ENCODE measurements at regions not wholly inside any gene's neighbourhood (a gene's known extent, or its start where the extent isn't known, plus 50 kb on each side); places are given as distances from the start of the nearest gene placed in this dataset.
"Not testable (repeated sequence)": the region's sequence is repeated elsewhere in the genome, so short reads cannot be mapped to it uniquely, and the experiment has no call there.

DNA sequence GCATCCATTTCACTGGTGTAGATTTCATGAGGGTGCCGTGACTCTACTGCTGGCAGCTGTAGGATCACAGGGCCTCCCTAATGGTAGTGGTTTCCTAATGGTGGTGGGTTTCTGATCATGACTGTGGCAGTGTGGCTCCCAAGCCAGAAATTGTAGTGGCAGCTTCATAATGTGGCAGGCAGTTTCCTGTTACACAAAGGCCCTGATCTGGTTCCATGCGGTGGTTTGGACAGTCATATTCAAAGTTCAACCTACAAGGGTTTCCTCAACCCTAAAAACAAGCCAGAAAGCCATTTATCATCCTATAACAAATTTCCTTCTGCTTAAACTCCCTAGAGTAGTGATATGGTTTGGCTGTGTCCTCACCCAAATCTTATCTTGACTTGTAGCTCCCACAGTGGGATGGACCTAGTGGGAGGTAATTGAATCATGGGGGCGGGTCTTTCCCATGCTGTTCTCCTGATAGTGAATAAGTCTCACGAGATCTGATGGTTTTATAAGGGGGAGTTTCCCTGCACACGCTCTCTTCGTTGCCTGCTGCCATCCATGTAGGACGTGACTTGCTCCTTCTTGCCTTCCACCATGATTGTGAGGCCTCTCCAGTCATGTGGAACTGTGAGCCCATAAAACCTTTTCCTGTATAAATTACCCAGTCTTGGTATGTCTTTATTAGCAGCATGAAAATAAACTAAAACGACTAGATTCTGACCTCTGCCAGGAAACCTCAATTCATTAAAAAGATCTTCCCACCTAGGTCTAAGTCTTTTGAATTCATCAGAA is 257.1 kb downstream of the EFCAB11 start:
- DNase-seq: no peak

DNA sequence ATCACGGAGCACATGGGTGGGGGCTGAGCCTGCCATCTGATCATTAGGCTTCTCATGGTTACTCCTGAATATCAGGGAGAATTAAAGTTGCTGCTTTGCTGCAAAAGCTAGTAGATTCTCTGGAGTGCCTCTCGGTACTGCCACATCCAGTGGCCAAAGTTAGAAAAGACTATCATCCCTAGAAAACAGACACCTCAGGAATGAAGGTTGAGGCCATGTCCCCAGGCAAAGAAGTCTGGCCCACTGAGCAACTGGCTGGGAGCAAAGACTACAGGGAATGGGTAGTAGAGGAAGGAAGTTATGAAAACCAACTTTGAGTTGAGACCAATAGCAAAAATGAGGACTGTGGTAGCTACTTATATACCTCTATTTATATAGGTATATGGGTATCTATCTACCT is 258.7 kb downstream of the EFCAB11 start:
- no peak for DNase-seq

DNA sequence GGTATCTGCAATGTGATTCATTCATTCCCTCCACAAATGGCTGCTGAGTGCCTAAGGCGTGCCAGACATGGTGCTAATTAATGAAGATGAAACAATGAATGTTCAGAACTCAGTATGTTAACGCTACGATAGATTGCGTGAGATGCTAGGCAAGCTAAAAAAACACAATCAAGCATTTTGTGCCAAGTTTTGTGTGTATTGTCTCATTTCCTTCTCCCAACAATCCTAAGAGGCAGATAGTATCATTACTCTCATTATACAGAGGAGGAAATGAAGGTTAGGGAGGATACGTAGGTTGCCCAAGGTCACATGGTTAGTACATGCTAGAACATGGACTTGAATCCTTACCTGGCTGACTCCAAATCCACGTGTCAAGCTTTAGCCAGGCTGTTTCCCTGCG is 264.4 kb downstream of the EFCAB11 start:
- DNase-seq: no peak

DNA sequence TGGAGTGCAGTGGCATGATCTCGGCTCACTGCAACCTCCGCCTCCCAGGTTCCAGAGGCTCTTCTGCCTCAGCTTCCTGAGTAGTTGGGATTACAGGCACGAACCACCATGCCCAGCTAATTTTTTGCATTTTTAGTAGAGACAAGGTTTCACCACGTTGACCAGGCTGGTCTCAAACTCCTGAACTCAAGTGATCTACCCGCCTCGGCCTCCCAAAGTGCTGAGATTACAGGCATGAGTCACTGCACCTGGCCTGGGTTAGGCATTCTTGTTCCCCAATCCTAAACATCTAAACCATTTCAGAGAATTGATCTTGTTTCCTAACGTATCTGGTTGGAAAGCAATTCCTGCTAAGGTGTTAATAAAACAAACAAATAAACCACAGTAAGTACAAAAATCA is 264.8 kb downstream of the EFCAB11 start:
- DNase-seq: not testable (repeated sequence)

DNA sequence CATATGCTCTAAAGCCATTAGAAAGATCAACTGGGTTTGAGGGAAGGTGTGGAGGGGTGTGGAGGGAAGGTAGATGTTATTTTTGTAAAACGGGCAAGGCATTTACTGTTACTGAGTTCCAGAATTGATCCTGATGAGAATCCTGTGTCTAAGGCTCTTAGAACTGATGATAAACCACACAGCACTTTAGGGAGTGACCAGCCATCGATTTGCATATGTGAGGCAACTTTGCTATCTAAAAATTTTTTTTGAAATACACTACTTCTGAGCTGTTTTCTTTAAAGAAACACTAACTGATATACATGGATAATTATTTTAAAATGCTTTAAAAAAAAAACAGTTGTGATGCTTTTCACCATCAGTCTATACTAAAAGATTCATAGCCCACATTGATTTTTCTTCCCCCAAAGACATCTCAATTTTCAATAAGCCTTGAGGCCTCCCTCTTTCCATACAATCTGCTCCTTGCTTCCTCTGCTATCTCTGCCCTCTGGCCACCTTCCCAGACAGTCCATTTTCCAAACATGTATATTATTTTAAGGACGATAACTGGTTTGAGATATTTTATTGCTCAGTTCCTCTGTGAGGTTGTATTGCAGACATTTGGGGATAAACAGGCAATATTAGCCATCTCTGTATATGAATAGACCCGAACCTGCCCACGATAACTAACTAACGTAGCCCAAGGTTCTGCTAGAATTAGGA is 265.9 kb downstream of the EFCAB11 start:
- DNase-seq: no peak

DNA sequence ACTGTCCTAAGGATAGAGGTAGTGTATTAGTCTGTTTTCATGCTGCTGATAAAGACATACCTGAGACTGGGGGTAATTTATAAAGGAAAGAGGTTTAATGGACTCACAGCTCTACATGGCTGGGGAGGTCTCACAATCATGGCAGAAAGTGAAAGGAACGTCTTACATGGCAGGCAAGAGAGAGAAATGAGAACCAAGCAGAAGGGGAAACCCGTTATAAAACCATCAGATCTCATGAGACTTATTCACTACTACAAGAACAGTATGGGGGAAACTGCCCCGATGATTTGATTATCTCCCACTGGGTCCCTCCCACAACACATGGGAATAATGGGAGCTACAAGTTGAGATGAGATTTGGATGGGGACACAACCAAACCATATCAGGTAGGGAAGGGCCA is 267.4 kb downstream of the EFCAB11 start:
- not testable (repeated sequence) for DNase-seq

DNA sequence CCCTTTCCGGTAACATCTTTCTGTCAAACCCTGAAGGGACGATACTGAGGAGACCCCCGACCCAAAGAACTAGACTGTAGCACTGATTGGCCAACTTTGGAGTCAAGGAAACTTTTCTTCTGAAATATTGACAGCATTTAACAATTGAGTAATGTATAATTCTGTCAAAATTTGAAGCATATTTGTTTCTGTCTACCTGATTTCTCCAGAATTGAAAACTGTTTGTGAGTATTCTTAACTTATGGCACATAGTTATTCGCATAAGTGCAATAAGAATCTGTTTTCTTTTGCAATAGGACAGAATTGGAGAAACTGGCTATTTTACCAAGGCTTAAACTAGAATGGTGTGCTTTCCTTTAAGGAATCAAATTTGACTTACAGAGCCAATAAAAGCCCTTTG is 267.1 kb upstream of the FOXN3 start:
- no peak for DNase-seq

DNA sequence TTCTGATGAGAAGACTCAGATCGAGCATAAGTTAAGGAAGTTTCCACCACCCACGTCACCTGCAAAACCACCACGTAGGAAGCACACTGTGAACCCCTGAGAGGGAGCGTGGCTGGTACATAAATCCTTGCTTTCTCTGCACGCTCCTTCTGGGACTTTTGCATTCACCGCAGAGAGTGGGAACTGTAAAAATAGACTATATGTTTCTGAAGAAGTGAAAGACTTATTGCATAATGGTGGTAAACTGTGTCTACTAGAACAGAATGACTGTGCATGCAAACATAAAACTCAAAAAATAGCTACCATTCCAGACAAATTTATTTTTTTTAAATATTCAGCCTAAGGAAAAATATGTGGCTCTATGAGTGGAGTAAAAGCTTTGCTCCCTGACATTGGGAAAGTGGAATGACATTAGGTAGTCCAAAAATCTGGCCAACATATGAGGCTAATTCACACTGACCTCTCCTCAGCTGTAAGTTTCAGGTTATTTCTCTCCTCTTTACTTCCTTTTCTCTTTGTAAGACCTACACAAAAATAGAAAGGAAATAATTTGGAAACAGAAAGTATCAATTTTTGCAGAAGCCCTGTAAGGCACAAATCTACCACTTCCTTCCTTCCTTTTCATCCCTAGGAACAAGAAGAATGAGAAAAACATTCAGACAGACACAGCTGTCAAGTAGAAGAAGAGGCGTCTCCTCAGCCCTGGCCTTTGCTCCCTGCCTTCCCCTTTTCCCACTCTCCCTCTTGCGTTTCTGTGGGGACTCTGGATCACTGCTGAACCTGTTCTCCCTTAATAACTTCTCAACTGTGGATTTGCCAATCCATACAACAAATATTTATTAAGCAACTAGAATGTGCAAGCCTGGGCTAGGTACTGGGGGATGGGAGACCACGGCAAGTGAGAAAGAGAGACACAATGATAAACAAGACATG is 264.3 kb upstream of the FOXN3 start:
- no peak for DNase-seq

DNA sequence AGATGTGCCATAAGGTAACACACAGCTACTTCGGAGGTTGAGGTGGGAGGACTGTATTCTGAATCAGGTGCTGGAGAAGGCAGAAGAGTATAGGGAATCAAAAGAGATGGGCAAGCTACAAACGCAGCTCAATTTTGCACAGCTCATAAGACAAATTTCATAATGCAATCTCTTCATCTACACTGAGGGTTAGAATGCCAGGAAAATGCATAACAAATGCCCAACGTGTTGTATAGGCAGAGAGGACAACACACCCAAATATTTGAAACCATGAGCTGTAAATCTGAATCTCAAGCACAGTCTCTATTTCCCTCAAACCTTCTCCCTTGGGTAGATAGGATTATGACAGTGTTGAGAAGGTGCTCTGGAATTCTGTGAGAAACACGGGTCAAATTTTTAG is 263.1 kb upstream of the FOXN3 start:
- DNase-seq: no peak

DNA sequence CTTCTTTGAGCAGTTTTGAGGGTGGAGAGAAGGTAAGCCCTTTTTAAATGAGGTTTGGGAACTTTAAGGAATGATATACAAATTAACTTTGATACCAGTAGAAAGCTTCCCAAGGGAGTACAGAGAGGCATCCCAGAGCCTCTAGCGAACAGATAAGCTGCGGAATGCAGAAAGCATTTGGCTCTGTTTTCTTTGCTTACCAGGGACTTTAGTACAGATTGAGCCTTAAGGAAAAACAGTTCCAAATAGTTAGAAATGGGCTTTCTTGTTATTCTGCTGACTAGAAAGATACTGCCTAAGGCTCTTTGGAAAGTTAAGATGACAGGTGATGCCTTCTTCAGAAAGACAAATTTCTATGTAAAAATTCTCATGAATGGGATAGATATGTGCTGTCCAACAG is 261.7 kb upstream of the FOXN3 start:
- DNase-seq: no peak

DNA sequence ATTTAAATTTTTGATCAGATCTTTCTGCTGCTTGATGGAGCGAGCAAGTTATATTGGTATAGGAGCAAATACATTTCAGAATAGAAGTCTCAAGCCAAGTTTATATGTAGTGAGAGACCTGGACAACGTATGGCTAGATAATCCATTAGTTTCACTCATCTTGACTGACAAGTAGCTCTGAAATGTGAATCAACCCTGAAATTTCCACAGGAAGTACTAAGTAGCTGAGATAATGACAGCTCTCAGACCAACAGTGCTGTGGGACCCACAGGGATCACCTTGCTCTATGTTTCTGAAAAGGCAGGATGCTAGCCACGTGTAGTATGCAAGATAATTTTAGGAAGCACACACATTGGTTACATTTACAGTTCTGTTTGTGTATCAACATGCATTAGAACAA is 258.6 kb upstream of the FOXN3 start:
- DNase-seq: no peak

DNA sequence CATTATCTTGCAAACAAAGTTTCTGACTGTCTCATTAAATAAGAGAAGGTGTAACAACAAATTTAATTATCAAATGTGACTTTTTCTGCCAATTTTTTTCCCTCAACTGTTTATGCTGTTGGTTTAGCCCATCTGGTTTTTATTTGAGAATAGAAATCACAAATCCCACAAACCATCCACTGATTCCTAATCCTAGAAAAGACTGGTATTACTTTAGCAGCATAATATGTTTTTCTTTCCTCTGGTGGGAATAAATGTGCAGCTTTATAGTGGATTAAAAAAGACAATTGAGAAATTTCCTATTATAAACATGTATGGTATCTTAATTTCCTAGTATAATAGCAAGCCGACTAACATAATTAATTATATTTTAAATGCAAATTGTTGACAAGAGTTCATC is 257.9 kb upstream of the FOXN3 start:
- no peak for DNase-seq

DNA sequence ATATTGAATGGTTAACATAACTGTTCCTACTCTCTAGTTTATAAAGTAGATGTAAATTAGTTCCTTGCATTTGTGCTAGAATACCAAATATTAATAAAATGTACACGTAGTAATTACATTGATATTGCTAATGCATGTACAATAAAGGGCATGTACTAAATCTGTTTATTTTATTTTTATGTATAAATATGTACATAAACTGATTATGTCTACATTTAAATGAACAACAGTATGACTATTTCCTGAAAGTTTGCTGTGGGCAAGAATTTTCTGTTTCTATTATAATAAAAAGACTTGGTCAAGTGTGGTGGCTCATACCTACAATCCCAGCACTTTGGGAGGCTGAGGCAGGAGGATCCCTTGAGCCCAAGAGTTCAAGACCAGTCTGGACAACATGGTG is 257.2 kb upstream of the FOXN3 start:
- no peak for DNase-seq

DNA sequence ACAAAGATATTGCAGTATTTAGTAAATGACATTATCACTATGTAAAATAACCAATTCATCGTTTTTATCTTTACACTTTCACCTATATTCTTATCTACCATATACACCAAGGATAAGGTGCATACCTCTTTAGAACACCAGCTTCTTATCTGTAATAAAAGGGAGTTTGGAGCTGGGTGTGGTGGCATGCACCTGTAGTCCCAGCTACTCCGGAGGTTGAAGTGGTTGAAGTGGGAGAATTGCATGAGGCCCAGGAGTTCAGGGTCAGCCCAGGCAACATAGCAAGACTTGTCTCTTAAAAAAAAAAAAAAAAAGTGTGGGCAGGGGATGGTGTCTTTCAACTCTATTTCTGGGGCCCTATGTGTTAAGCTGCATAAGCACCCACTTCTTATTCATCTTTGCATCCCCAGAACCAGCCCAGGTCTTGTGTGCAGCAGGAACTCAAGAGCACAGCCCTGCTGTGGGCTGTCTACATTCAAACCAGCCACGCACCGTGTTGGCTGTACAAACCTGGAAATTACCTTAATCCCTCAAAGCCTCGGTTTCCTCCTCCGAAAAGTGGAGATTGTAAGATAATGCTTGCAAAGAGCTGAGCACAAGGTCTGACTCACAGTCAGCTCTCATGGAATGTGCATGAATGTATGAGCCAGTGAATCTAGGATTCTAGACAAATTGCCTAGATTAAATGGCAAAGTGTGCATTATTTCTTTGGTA is 256.6 kb upstream of the FOXN3 start:
- no peak for DNase-seq

DNA sequence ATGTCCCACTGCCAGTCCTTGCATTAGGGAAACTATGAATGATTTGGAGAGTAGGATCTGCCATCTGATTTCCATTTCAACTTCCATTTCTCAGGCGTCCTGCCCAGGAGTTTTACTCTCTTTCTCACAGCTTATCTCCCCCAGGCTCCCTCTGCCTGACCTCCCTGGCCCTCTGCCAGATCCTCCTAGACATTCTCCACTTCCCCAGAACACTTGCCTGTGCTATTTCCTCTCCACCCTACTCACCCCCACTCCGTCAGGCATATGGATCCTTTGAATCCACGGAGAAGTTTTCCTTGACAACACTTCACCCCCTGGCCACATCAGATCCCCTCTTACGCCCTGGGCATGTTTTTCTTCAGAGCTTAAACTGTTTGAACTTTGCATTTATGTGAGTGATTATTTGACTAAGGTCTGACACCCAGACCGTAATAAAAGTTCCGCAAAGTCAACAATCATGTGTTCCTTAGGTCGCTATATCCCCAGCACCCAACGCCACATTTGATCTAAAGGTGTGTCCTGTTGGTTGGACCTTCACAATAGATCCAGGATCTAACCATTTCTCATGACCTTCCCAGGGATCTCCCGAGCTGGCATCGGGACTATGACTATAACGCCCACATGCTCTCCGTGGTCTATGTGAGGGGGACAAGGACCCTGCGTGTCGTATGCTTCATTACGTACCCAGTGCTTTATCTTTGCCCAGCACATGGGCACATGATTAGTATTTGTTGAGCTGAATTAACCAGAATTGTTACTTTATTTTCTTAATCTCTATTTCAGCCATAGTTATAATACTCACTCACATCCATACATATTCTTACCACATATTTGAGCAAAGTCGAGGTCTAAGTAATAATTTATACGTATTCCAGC is 255.8 kb upstream of the FOXN3 start:
- DNase-seq: no peak

DNA sequence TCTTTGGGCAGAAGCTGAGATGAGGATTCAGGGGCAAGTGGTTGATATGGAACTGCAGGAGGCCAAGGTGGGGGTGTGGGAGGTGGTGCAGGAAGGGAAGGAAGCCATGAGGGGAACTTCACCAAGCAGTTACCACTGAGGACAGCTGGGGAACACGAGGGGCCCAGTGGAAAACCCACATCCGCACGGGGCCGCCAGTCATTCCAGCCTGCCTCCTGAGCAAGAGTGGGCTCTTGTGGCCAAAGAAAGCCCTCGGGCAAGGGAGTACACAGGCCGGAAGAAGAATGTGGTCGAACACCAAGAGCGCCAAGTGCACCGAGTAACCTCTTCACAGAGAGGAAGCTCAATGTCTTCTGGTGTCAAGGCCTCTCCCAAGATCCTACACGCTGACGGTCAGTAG is 252.2 kb upstream of the FOXN3 start:
- no peak for DNase-seq

DNA sequence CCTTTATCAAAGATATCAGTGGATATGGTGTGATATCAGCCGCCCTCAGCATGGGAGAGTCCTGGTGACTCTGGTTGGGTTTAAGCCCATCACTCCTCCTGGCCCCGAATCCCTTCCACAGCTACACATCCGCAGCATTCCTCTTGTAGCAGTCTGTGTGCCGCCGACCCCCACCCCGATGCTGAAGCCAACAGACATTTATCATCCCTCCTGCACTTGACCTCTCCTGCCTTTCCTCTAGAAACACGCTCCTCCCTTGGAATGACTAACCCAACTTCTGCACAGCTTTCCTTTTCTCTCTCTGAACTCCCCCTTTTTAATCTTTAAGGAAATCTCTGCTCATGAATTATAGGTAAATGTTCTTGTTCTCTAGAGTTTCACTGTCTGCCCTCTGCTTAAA is 250.9 kb upstream of the FOXN3 start:
- DNase-seq: no peak

DNA sequence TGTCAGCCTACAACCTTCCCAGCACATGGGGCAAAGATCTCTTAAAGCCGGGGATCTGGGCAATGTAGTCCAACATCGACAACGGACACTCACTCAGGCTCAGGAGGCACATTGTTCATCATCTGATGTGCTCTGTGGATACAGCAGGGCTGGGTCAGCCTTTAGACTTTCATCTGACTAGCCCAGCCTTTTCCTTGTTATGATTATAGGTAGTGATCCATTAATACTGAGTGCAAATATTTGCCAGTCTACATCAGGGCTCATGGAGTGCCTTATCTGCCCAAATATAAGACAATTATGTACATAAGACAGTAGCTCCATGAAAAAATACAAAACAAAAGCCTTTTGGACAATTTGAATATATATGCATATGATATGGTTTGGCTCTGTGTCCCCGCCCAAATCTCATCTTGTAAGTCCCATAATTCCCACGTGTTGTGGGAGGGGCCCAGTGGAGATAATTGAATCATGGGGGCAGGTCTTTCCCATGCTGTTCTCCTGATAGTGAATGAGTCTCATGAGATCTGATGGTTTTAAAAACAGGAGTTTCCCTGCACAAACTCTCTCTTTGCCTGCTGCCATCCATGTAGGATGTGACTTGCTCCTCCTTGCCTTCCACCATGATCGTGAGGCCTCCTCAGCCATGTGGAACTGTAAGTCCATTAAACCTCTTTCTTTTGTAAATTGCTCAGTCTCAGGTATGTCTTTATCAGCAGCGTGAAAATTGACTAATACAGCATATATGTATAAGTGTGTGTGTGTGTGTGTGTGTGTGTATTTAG is 248.5 kb upstream of the FOXN3 start:
- DNase-seq: not testable (repeated sequence)

DNA sequence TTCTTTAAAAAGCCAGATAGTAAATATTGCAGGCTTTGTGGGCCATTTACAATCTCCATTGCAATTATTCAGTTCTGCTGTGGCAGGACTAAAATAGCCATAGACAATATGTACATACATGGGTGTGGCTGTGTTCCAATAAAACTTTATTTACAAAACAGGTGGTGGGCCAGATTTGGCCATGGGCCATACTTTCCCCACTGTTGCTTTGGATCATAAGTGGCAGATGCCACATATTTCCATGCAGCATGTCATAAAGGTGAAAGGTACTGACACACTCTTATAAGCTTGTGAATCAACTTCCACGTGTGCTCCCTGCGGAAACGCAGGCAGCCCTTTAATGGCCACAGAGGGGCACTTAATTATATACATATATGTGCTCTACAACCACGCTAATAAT is 244.4 kb upstream of the FOXN3 start:
- no peak for DNase-seq

DNA sequence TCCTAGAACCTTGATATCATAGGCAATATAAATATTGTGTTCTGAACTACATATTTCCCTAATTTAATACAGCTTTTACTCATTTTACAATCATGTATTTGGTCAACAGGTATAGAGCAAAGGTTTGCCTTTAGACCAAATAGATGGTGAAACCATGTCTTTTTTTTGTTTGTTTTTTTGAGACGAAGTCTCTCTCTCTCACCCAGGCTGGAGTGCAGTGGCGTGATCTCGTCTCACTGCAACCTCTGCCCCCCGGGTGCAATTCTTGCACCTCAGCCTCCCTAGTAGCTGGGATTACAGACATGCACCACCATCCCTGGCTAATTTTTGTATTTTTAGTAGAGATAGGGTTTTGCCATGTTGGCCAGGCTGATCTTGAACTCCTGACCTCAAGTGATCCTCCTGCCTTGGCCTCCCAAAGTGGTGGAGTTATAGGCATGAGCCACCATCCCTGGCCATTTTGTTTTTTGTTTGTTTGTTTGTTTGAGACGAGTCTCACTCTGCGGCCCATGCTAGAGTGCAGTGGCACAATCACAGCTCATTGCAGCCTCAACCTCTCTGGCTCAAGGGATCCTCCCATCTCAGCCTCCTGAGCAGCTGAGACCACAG is 243.7 kb upstream of the FOXN3 start:
- not testable (repeated sequence) for DNase-seq

DNA sequence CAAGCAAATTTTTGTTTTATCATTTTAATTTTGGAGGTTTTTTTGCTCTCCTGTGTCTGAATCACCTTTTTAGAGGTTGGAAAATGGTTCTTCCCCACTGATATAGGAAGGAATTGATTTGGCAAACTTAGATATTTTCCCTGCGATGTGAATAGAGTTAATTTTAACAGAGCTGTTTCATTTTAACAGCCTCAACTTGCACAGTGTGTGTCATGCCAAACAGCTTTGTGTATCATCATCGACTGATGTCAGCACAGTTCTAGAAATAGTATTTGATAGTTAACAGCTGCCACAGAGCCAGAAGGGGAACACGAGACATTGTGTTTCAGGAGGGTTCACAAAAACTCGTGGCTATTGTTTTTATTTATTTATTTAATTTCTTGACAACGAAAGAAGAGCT is 243.1 kb upstream of the FOXN3 start:
- DNase-seq: no peak
